OCI-LY1 (cell line): ENCODE measurements at regions not wholly inside any gene's neighbourhood (a gene's known extent, or its start where the extent isn't known, plus 50 kb on each side); places are given as distances from the start of the nearest gene placed in this dataset.

Experiments
- H2AFZ ChIP-seq: fragments of 200-600 bp; sonication (generic), shearing (Covaris generic); 2 replicates; pipeline ENCODE4 v1.6.0; 2014; ENCODE audit warnings: antibody characterized with exemption, mild to moderate bottlenecking, low read length
- H3F3A ChIP-seq: fragments of 200-600 bp; sonication (generic), shearing (Covaris generic); 2 replicates; pipeline ENCODE4 v1.6.0; 2014; ENCODE audit warnings: mild to moderate bottlenecking, antibody characterized with exemption, low read length, moderate library complexity; ENCODE audit not compliant: insufficient read depth
- H3K27ac ChIP-seq: fragments of 200-600 bp; sonication (generic); 2 replicates; pipeline ENCODE4 v1.5.1; 2014; ENCODE audit warnings: low read length, mixed run types, mild to moderate bottlenecking, low read depth; ENCODE audit not compliant: poor library complexity, severe bottlenecking
- H3K27me3 ChIP-seq: fragments of 200-600 bp; sonication (generic); 2 replicates; pipeline ENCODE4 v1.6.0; 2014; ENCODE audit warnings: antibody characterized with exemption, mild to moderate bottlenecking, low read length, moderate library complexity; ENCODE audit not compliant: insufficient read depth
- H3K36me3 ChIP-seq: fragments of 200-600 bp; sonication (generic); 2 replicates; pipeline ENCODE4 v1.6.1; 2014; ENCODE audit warnings: mild to moderate bottlenecking, antibody characterized with exemption, low read length, moderate library complexity, mixed read lengths; ENCODE audit not compliant: insufficient read depth
- H3K4me1 ChIP-seq: fragments of 200-600 bp; sonication (generic); 2 replicates; pipeline ENCODE4 v1.5.1; 2014; ENCODE audit warnings: mild to moderate bottlenecking, low read length, moderate library complexity; ENCODE audit not compliant: insufficient read depth, severe bottlenecking
- H3K4me2 ChIP-seq: fragments of 200-600 bp; sonication (generic), shearing (Covaris generic); 2 replicates; pipeline ENCODE4 v1.6.1; 2014; ENCODE audit warnings: low read length
- H3K4me3 ChIP-seq: fragments of 200-600 bp; sonication (generic); 2 replicates; pipeline ENCODE4 v1.5.1; 2014; ENCODE audit warnings: low read length, low read depth, mild to moderate bottlenecking, mixed read lengths; ENCODE audit not compliant: poor library complexity, severe bottlenecking
- H3K79me2 ChIP-seq: fragments of 200-600 bp; shearing (Covaris generic); 2 replicates; pipeline ENCODE4 v1.6.1; 2016; ENCODE audit warnings: mixed run types, low read length, mixed read lengths; ENCODE audit not compliant: insufficient read depth
- H3K9ac ChIP-seq: fragments of 200-600 bp; sonication (generic), shearing (Covaris generic); 2 replicates; pipeline ENCODE4 v1.6.1; 2014; ENCODE audit warnings: mild to moderate bottlenecking, low read length, mixed read lengths
- H3K9me2 ChIP-seq: fragments of 200-600 bp; sonication (generic), shearing (Covaris generic); 2 replicates; pipeline ENCODE4 v1.6.1; 2014; ENCODE audit warnings: low read depth, mild to moderate bottlenecking, low read length, mixed read lengths
- H3K9me3 ChIP-seq: fragments of 200-600 bp; shearing (Covaris generic); 2 replicates; pipeline ENCODE4 v1.6.1; 2014; ENCODE audit warnings: low read length, mixed read lengths
- H4K20me1 ChIP-seq: fragments of 200-600 bp; sonication (generic), shearing (Covaris generic); 2 replicates; pipeline ENCODE4 v1.6.0; 2016; ENCODE audit warnings: mild to moderate bottlenecking, low read length; ENCODE audit not compliant: insufficient read depth
- EZH2 ChIP-seq: fragments of 200-600 bp; sonication (generic), shearing (Covaris generic); IDR thresholded peaks from 2 replicates; pipeline ENCODE4 v1.8.0; 2017; ENCODE audit warnings: borderline replicate concordance, mixed run types, mild to moderate bottlenecking, antibody characterized with exemption, low read length, moderate library complexity, mixed read lengths
- TF ChIP-seq, protein P1 (sequence below): fragments of 200-600 bp; sonication (generic), shearing (Covaris generic); IDR thresholded peaks from 2 replicates; pipeline ENCODE4 v1.5.1; 2017; ENCODE audit warnings: mild to moderate bottlenecking, antibody characterized with exemption, low read length, moderate library complexity, mixed read lengths

DNA sequence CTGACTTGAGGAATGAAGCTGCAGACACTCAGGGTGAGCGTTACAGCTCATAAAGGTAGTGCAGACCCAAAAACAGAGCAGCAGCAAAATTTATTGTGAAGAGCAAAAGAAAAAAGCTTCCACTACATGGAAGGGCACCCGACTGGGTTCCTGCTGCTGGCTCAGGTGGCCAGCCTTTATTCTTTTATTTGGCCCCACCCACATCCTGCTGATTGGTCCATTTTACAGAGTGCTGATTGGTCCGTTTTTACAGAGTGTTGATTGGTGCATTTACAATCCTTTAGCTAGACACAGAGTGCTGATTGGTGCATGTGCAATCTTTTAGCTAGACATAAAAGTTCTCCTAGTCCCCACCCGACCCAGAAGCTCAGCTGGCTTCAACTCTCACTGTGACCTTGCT is 95.3 kb upstream of the STMND1 start:
- Histone ChIP-seq H3K27ac (no peak overlapping the region), H3K9me3 (no peaks in the 10 kb centered on the region)

DNA sequence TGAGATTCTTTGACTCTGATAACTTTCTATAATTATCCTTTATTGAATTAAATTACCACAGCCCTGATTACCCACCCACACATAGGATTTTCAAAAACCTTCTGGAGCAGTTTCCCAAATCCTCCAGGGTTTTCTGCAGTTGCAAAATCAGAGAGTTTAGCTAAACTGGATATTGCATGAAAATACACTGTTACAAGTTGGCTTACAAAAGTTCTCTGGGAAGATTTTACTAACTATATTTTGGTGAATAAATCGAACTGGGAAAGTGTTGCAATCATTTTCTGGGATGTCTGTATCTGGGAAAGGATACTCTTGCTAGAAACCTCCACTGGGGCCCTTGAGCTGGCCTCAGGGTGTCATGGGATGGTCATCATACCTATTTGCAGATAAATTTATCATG is 97.6 kb upstream of the STMND1 start:
- Histone ChIP-seq H3K4me1 (no peaks in the 10 kb centered on the region), H3K9me2 (no peaks in the 10 kb centered on the region), H4K20me1 (no peaks in the 10 kb centered on the region), H3K4me2 (no peak overlapping the region), H3K9ac (no peak overlapping the region), H2AFZ (no peak overlapping the region), H3K36me3 (no peaks in the 10 kb centered on the region), H3K4me3 (no peak overlapping the region), H3F3A (no peaks in the 10 kb centered on the region), H3K9me3 (no peaks in the 10 kb centered on the region), H3K27ac (no peak overlapping the region), H3K79me2 (no peaks in the 10 kb centered on the region), H3K27me3 (no peaks in the 10 kb centered on the region)
- TF ChIP-seq, protein P1, sequence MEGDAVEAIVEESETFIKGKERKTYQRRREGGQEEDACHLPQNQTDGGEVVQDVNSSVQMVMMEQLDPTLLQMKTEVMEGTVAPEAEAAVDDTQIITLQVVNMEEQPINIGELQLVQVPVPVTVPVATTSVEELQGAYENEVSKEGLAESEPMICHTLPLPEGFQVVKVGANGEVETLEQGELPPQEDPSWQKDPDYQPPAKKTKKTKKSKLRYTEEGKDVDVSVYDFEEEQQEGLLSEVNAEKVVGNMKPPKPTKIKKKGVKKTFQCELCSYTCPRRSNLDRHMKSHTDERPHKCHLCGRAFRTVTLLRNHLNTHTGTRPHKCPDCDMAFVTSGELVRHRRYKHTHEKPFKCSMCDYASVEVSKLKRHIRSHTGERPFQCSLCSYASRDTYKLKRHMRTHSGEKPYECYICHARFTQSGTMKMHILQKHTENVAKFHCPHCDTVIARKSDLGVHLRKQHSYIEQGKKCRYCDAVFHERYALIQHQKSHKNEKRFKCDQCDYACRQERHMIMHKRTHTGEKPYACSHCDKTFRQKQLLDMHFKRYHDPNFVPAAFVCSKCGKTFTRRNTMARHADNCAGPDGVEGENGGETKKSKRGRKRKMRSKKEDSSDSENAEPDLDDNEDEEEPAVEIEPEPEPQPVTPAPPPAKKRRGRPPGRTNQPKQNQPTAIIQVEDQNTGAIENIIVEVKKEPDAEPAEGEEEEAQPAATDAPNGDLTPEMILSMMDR = no peak
- no peak for TF ChIP-seq EZH2

More for the DNA sequence above, 95.3 kb upstream of the STMND1 start:
- Histone ChIP-seq H3K9ac (no peak overlapping the region), H3K4me2 (no peak overlapping the region), H2AFZ (no peak overlapping the region), H3K4me3 (no peak overlapping the region), H3K4me1 (no peaks in the 10 kb centered on the region), H4K20me1 (no peaks in the 10 kb centered on the region), H3F3A (no peaks in the 10 kb centered on the region), H3K79me2 (no peaks in the 10 kb centered on the region), H3K9me2 (no peaks in the 10 kb centered on the region), H3K36me3 (no peaks in the 10 kb centered on the region), H3K27me3 (no peaks in the 10 kb centered on the region)
- TF ChIP-seq, protein P1 = no peak
- TF ChIP-seq EZH2 = no peak

DNA sequence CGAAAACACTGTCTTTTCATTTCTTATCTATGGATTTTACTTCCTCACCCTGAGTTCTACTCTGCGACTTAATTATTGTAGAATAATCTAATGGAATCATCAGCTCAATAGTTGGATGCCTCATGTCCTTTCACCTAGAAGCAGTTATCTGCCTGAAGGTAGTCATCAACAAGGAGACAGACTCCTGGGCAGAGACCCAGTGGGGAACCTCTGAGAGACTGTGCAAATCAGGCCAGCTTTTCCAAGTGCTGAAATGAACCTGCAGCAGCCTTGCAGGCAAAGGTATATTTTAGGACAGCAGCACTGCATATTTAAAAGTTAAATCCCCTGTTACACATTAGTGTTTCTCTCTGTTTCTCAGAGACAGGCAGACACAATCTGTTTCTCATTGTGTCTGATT is 99.7 kb upstream of the STMND1 start:
- no peak overlapping the region for H3K9ac ChIP-seq
- H3F3A ChIP-seq = no peaks in the 10 kb centered on the region
- no peaks in the 10 kb centered on the region for H4K20me1 ChIP-seq
- H3K9me3 ChIP-seq = no peaks in the 10 kb centered on the region
- no peaks in the 10 kb centered on the region for H3K36me3 ChIP-seq
- H3K27me3 ChIP-seq = no peaks in the 10 kb centered on the region
- no peak overlapping the region for H2AFZ ChIP-seq
- TF ChIP-seq EZH2 = no peak
- TF ChIP-seq, protein P1 = no peak
- H3K4me2 ChIP-seq = no peak overlapping the region
- H3K27ac ChIP-seq = no peak overlapping the region
- H3K4me3 ChIP-seq = no peak overlapping the region
- H3K79me2 ChIP-seq = no peaks in the 10 kb centered on the region
- no peaks in the 10 kb centered on the region for H3K4me1 ChIP-seq
- no peaks in the 10 kb centered on the region for H3K9me2 ChIP-seq
